ENCODE measurements at regions not wholly inside any gene's neighbourhood (a gene's known extent, or its start where the extent isn't known, plus 50 kb on each side); places are given as distances from the start of the nearest gene placed in this dataset.

GRCh38 chr9:115921301-115921700 lies 232.3 kb upstream of the PAPPA start:
- no peak for TF ChIP-seq CTCF (IDR thresholded peaks at IDR 0.05)
- no peak for TF ChIP-seq POLR2AphosphoS5 (IDR thresholded peaks at IDR 0.05)
